ENCODE measurements at regions not wholly inside any gene's neighbourhood (a gene's known extent, or its start where the extent isn't known, plus 50 kb on each side); places are given as distances from the start of the nearest gene placed in this dataset.

DNA sequence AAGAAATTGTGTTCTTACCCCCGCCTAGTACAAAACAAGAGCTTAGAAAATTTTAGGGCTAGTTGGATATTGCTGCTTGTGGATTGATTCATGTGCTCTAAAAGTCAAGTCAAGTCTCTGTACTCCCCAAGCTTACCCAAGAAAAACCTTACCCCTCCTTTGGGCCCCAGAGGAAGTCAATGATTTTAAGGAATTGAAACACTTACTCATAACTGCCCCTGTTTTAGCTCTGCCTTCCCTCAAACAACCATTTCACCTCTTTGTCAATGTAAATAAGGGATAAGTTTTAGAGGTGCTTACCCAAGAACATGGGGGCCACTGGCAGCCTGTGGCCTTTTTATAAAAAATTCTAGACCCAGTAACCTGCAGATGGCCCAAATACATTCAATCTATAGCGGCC, 136.6 kb upstream of the RMP24 start (continued):
- TF ChIP-seq, protein P1, sequence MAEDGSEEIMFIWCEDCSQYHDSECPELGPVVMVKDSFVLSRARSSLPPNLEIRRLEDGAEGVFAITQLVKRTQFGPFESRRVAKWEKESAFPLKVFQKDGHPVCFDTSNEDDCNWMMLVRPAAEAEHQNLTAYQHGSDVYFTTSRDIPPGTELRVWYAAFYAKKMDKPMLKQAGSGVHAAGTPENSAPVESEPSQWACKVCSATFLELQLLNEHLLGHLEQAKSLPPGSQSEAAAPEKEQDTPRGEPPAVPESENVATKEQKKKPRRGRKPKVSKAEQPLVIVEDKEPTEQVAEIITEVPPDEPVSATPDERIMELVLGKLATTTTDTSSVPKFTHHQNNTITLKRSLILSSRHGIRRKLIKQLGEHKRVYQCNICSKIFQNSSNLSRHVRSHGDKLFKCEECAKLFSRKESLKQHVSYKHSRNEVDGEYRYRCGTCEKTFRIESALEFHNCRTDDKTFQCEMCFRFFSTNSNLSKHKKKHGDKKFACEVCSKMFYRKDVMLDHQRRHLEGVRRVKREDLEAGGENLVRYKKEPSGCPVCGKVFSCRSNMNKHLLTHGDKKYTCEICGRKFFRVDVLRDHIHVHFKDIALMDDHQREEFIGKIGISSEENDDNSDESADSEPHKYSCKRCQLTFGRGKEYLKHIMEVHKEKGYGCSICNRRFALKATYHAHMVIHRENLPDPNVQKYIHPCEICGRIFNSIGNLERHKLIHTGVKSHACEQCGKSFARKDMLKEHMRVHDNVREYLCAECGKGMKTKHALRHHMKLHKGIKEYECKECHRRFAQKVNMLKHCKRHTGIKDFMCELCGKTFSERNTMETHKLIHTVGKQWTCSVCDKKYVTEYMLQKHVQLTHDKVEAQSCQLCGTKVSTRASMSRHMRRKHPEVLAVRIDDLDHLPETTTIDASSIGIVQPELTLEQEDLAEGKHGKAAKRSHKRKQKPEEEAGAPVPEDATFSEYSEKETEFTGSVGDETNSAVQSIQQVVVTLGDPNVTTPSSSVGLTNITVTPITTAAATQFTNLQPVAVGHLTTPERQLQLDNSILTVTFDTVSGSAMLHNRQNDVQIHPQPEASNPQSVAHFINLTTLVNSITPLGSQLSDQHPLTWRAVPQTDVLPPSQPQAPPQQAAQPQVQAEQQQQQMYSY (CRISPR knock-in tag; IDR thresholded peaks at IDR 0.05): no peak
- TF ChIP-seq SMC3 (IDR thresholded peaks at IDR 0.05; ENCODE audit: borderline replicate concordance, low read length) (no peak), HDAC2 (IDR thresholded peaks at IDR 0.05) (no peak), NFYB (IDR thresholded peaks at IDR 0.05; ENCODE audit: insufficient read depth, low read depth, low read length) (no peak), TBL1XR1 (IDR thresholded peaks at IDR 0.05; ENCODE audit: low read depth, low read length) (peak; percentile 52; the same call in 1 of the 2 replicates), ZNF384 (IDR thresholded peaks at IDR 0.05; ENCODE audit: borderline replicate concordance, low read depth, low read length) (peak; percentile 20; the same call in 1 of the 2 replicates), RB1 (IDR thresholded peaks at IDR 0.05; ENCODE audit: borderline replicate concordance) (no peak), CHD1 (IDR thresholded peaks at IDR 0.05; ENCODE audit: low read depth, low read length) (no peak), SIX5 (IDR thresholded peaks at IDR 0.05; ENCODE audit: low read depth, low read length, severe bottlenecking) (no peak), SP1 (IDR thresholded peaks at IDR 0.05; ENCODE audit: low read depth, low read length) (no peak), IKZF1 (conservative IDR thresholded peaks at IDR 0.05) (peak; percentile 47; the same call in 1 of the 2 replicates), RUNX3 (IDR thresholded peaks at IDR 0.05; ENCODE audit: low read length) (peak; percentile 78), NR2C2 (IDR thresholded peaks at IDR 0.05; ENCODE audit: borderline replicate concordance, control insufficient read depth, insufficient read length, low read depth) (no peak), BCL11A (IDR thresholded peaks at IDR 0.05; ENCODE audit: low read depth, low read length) (peak; percentile 64; the same call in 1 of the 2 replicates)
- TF ChIP-seq, protein P2, sequence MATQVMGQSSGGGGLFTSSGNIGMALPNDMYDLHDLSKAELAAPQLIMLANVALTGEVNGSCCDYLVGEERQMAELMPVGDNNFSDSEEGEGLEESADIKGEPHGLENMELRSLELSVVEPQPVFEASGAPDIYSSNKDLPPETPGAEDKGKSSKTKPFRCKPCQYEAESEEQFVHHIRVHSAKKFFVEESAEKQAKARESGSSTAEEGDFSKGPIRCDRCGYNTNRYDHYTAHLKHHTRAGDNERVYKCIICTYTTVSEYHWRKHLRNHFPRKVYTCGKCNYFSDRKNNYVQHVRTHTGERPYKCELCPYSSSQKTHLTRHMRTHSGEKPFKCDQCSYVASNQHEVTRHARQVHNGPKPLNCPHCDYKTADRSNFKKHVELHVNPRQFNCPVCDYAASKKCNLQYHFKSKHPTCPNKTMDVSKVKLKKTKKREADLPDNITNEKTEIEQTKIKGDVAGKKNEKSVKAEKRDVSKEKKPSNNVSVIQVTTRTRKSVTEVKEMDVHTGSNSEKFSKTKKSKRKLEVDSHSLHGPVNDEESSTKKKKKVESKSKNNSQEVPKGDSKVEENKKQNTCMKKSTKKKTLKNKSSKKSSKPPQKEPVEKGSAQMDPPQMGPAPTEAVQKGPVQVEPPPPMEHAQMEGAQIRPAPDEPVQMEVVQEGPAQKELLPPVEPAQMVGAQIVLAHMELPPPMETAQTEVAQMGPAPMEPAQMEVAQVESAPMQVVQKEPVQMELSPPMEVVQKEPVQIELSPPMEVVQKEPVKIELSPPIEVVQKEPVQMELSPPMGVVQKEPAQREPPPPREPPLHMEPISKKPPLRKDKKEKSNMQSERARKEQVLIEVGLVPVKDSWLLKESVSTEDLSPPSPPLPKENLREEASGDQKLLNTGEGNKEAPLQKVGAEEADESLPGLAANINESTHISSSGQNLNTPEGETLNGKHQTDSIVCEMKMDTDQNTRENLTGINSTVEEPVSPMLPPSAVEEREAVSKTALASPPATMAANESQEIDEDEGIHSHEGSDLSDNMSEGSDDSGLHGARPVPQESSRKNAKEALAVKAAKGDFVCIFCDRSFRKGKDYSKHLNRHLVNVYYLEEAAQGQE (IDR thresholded peaks at IDR 0.05; ENCODE audit: low read depth, low read length): no peak
- TF ChIP-seq, protein P3, sequence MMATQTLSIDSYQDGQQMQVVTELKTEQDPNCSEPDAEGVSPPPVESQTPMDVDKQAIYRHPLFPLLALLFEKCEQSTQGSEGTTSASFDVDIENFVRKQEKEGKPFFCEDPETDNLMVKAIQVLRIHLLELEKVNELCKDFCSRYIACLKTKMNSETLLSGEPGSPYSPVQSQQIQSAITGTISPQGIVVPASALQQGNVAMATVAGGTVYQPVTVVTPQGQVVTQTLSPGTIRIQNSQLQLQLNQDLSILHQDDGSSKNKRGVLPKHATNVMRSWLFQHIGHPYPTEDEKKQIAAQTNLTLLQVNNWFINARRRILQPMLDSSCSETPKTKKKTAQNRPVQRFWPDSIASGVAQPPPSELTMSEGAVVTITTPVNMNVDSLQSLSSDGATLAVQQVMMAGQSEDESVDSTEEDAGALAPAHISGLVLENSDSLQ (IDR thresholded peaks at IDR 0.05): no peak
